H9 (cell line): ENCODE measurements at regions not wholly inside any gene's neighbourhood (a gene's known extent, or its start where the extent isn't known, plus 50 kb on each side); places are given as distances from the start of the nearest gene placed in this dataset.

Experiments
- DNase-seq: peaks from one replicate; pipeline ENCODE4 v3.0.0-alpha.2; 2017
- H2AFZ ChIP-seq: one replicate; pipeline ENCODE4 v1.6.1; 2013; ENCODE audit warnings: mild to moderate bottlenecking, low read length, control low read depth, moderate library complexity
- H2AK5ac ChIP-seq: 2 replicates; pipeline ENCODE4 v1.6.1; 2013; ENCODE audit warnings: low read length, control low read depth, mixed read lengths; ENCODE audit not compliant: insufficient read length
- H2BK120ac ChIP-seq: one replicate; pipeline ENCODE4 v1.6.1; 2013; ENCODE audit warnings: low read depth, mild to moderate bottlenecking, low read length, control low read depth, inconsistent platforms; ENCODE audit not compliant: poor library complexity, severe bottlenecking
- H2BK12ac ChIP-seq: 2 replicates; pipeline ENCODE4 v1.6.1; 2013; ENCODE audit warnings: low read length, control low read depth, mixed read lengths, low read depth; ENCODE audit not compliant: insufficient read length
- H2BK15ac ChIP-seq: 2 replicates; pipeline ENCODE4 v1.6.1; 2013; ENCODE audit warnings: low read depth, low read length, control low read depth
- H2BK20ac ChIP-seq: one replicate; pipeline ENCODE4 v1.6.1; 2013; ENCODE audit warnings: low read depth, mild to moderate bottlenecking, low read length, control low read depth, inconsistent platforms; ENCODE audit not compliant: poor library complexity, severe bottlenecking
- H2BK5ac ChIP-seq: 2 replicates; pipeline ENCODE4 v1.6.1; 2013; ENCODE audit warnings: low read length, control low read depth, mixed read lengths; ENCODE audit not compliant: insufficient read length
- H3K14ac ChIP-seq: 2 replicates; pipeline ENCODE4 v1.6.1; 2013; ENCODE audit warnings: low read length, control low read depth; ENCODE audit not compliant: insufficient read depth
- H3K18ac ChIP-seq: 2 replicates; pipeline ENCODE4 v1.6.1; 2013; ENCODE audit warnings: low read depth, mild to moderate bottlenecking, mixed read lengths, low read length, control low read depth; ENCODE audit not compliant: insufficient read length
- H3K23ac ChIP-seq: 2 replicates; pipeline ENCODE4 v1.6.1; 2013; ENCODE audit warnings: low read length, control low read depth, mixed read lengths, low read depth; ENCODE audit not compliant: insufficient read length
- H3K23me2 ChIP-seq: 2 replicates; pipeline ENCODE4 v1.6.1; 2013; ENCODE audit warnings: low read depth, mild to moderate bottlenecking, mixed read lengths, low read length, control low read depth; ENCODE audit not compliant: insufficient read length, poor library complexity, severe bottlenecking
- H3K27ac ChIP-seq: 2 replicates; pipeline ENCODE4 v1.5.1; 2013; ENCODE audit warnings: low read length, control low read depth, mixed read lengths, low read depth; ENCODE audit not compliant: insufficient read length
- H3K27me3 ChIP-seq: 2 replicates; pipeline ENCODE4 v1.6.1; 2013; ENCODE audit warnings: low read length, control low read depth, inconsistent platforms; ENCODE audit not compliant: insufficient read depth
- H3K4ac ChIP-seq: 2 replicates; pipeline ENCODE4 v1.6.1; 2013; ENCODE audit warnings: low read depth, mild to moderate bottlenecking, control low read depth, inconsistent platforms, low read length, moderate library complexity
- H3K4me1 ChIP-seq: 2 replicates; pipeline ENCODE4 v1.6.1; 2013; ENCODE audit warnings: low read length, control low read depth, inconsistent platforms; ENCODE audit not compliant: insufficient read depth
- H3K4me2 ChIP-seq: 2 replicates; pipeline ENCODE4 v1.6.1; 2013; ENCODE audit warnings: low read length, control low read depth, mixed read lengths; ENCODE audit not compliant: insufficient read length, insufficient read depth
- H3K56ac ChIP-seq: 2 replicates; pipeline ENCODE4 v1.6.1; 2013; ENCODE audit warnings: low read depth, mild to moderate bottlenecking, mixed read lengths, low read length, control low read depth; ENCODE audit not compliant: insufficient read length
- H3K79me1 ChIP-seq: 2 replicates; pipeline ENCODE4 v1.6.1; 2013; ENCODE audit warnings: low read depth, mild to moderate bottlenecking, moderate library complexity, low read length, control low read depth, inconsistent platforms; ENCODE audit not compliant: insufficient read depth, poor library complexity, severe bottlenecking
- H3K79me2 ChIP-seq: 2 replicates; pipeline ENCODE4 v1.6.1; 2013; ENCODE audit warnings: low read length, control low read depth, inconsistent platforms; ENCODE audit not compliant: insufficient read depth
- H3K9ac ChIP-seq: 2 replicates; pipeline ENCODE4 v1.6.1; 2013; ENCODE audit warnings: low read length, control low read depth, mixed read lengths; ENCODE audit not compliant: insufficient read length; ENCODE audit errors: extremely low read depth
- H3K9me3 ChIP-seq: one replicate; pipeline ENCODE4 v1.6.1; 2013; ENCODE audit warnings: low read depth, low read length, inconsistent platforms; ENCODE audit not compliant: control insufficient read depth
- H3T11ph ChIP-seq: one replicate; pipeline ENCODE4 v1.6.1; 2013; ENCODE audit warnings: mild to moderate bottlenecking, low read length, control low read depth, inconsistent platforms
- H4K20me1 ChIP-seq: one replicate; pipeline ENCODE4 v1.6.1; 2013; ENCODE audit not compliant: control insufficient read depth, insufficient read length, insufficient read depth
- H4K5ac ChIP-seq: 2 replicates; pipeline ENCODE4 v1.6.1; 2013; ENCODE audit warnings: low read depth, mild to moderate bottlenecking, mixed read lengths, low read length, control low read depth; ENCODE audit not compliant: insufficient read length
- H4K8ac ChIP-seq: replicated peaks from 2 replicates; pipeline ENCODE4 v1.6.1; 2013; ENCODE audit warnings: low read length, control low read depth, mixed read lengths, low read depth; ENCODE audit not compliant: insufficient read length
- H4K91ac ChIP-seq: 2 replicates; pipeline ENCODE4 v1.6.1; 2013; ENCODE audit warnings: low read depth, mild to moderate bottlenecking, moderate library complexity, mixed read lengths, low read length, control low read depth; ENCODE audit not compliant: insufficient read length
- H3K27ac Mint-ChIP-seq, 3 experiments: 2 replicates in 2 of 3; 3 replicates in 1 of 3; pipeline ENCODE4 v1.8.0; 2020 to 2021; ENCODE audit warnings: mixed read lengths in 3 of 3, mild to moderate bottlenecking in 1 of 3, moderate library complexity in 1 of 3
- H3K27me3 Mint-ChIP-seq: 2 replicates; pipeline ENCODE4 v1.8.0; 2021; ENCODE audit warnings: low read depth, mild to moderate bottlenecking, moderate library complexity, mixed read lengths
- H3K36me3 Mint-ChIP-seq, 3 experiments: 2 replicates in 2 of 3; 3 replicates in 1 of 3; pipeline ENCODE4 v1.8.0; 2020 to 2021; ENCODE audit warnings: low read depth in 3 of 3, mixed read lengths in 3 of 3; ENCODE audit not compliant: insufficient read depth in 1 of 3
- H3K4me1 Mint-ChIP-seq, 2 experiments: 2 replicates each; pipeline ENCODE4 v1.8.0; 2020; ENCODE audit warnings: mixed read lengths in 2 of 2
- H3K4me3 Mint-ChIP-seq, 2 experiments: 2 replicates in 1 of 2; 3 replicates in 1 of 2; pipeline ENCODE4 v1.8.0; 2020 to 2021; ENCODE audit warnings: mild to moderate bottlenecking in 2 of 2, mixed read lengths in 2 of 2, moderate library complexity in 1 of 2
- H3K9me3 Mint-ChIP-seq, 2 experiments: 2 replicates in 1 of 2; 3 replicates in 1 of 2; pipeline ENCODE4 v1.8.0; 2020; ENCODE audit warnings: mild to moderate bottlenecking in 2 of 2, mixed read lengths in 2 of 2, moderate library complexity in 1 of 2
- WGBS: extraction: QIAGEN DNeasy Blood & Tissue Kit; methylation state at CpG from one replicate; pipeline ENCODE4 v1.1.7; 2013; ENCODE audit warnings: missing lambda C conversion rate, low lambda C conversion rate, mixed read lengths; ENCODE audit not compliant: insufficient read length; ENCODE audit errors: extremely low coverage; 5-methylcytosine and 5-hydroxymethylcytosine counted together
- TF ChIP-seq, protein P1 (sequence below): fragments of 200-600 bp; sonication (generic); conservative IDR thresholded peaks from 3 replicates; pipeline ENCODE4 v1.8.0; 2021; ENCODE audit warnings: antibody characterized with exemption, mild to moderate bottlenecking

DNA sequence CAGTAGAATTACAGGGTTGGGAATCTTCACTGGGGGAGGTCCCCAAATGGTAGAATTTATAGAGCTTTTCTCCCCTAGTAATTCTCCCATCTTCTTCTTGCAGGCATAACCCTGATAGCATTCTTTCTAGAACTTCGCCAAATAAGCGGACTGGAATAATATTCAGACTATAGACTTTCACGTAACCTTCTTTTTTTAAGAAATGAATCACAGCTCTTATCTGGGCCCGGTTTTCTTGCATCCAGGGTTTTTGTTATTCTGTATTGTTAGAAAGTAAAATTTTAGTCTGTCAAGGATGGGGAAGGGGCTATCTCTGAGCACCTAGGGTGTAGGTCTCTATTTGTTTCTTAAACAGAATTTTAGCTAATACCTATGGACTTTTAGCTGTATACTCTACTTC is 476.8 kb upstream of the CITED2 start:
- Mint-ChIP-seq H3K27me3 (no peaks in the 10 kb centered on the region), H3K36me3 (peaks cover 0 to 14% (median 0%) of the 10 kb centered on the region in 3 experiments; a peak in 2 of 7 replicates), H3K4me1 (peaks cover 23 to 24% of the 10 kb centered on the region in 2 experiments), H3K4me3 (no peak overlapping the region), H3K9me3 (peaks cover 3 to 7% of the 10 kb centered on the region in 2 experiments; a peak in 3 of 5 replicates), H3K27ac (no peak overlapping the region)
- Histone ChIP-seq H4K8ac (no peak overlapping the region), H3K4me1 (no peaks in the 10 kb centered on the region), H2BK20ac (no peak overlapping the region), H2AFZ (no peak overlapping the region), H3K27me3 (no peaks in the 10 kb centered on the region), H3K9me3 (no peaks in the 10 kb centered on the region), H3K9ac (no peak overlapping the region), H3T11ph (no peak overlapping the region), H2AK5ac (no peak overlapping the region), H3K4me2 (no peak overlapping the region), H4K91ac (no peak overlapping the region), H3K27ac (no peak overlapping the region), H3K4ac (no peak overlapping the region), H3K79me1 (no peaks in the 10 kb centered on the region), H3K79me2 (no peaks in the 10 kb centered on the region), H4K5ac (no peak overlapping the region), H2BK120ac (no peak overlapping the region), H3K23ac (no peak overlapping the region), H3K18ac (no peak overlapping the region), H2BK5ac (no peak overlapping the region), H3K14ac (no peak overlapping the region), H4K20me1 (no peaks in the 10 kb centered on the region), H2BK15ac (no peak overlapping the region), H2BK12ac (no peak overlapping the region), H3K23me2 (no peaks in the 10 kb centered on the region), H3K56ac (no peak overlapping the region)
- no peak for DNase-seq
- TF ChIP-seq, protein P1, sequence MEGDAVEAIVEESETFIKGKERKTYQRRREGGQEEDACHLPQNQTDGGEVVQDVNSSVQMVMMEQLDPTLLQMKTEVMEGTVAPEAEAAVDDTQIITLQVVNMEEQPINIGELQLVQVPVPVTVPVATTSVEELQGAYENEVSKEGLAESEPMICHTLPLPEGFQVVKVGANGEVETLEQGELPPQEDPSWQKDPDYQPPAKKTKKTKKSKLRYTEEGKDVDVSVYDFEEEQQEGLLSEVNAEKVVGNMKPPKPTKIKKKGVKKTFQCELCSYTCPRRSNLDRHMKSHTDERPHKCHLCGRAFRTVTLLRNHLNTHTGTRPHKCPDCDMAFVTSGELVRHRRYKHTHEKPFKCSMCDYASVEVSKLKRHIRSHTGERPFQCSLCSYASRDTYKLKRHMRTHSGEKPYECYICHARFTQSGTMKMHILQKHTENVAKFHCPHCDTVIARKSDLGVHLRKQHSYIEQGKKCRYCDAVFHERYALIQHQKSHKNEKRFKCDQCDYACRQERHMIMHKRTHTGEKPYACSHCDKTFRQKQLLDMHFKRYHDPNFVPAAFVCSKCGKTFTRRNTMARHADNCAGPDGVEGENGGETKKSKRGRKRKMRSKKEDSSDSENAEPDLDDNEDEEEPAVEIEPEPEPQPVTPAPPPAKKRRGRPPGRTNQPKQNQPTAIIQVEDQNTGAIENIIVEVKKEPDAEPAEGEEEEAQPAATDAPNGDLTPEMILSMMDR = no peak
- WGBS = no CpG with 5 or more reads among the region's 4 CpGs
